ENCODE measurements at regions not wholly inside any gene's neighbourhood (a gene's known extent, or its start where the extent isn't known, plus 50 kb on each side); places are given as distances from the start of the nearest gene placed in this dataset.

GRCh38 chr3:135412475-135412874, 553.1 kb upstream of the PPP2R3A start:
- DNase-seq: no peak

- DNase-seq: no peak
These were observed 549.3 kb upstream of the PPP2R3A start for GRCh38 chr3:135416182-135416581.

DNA sequence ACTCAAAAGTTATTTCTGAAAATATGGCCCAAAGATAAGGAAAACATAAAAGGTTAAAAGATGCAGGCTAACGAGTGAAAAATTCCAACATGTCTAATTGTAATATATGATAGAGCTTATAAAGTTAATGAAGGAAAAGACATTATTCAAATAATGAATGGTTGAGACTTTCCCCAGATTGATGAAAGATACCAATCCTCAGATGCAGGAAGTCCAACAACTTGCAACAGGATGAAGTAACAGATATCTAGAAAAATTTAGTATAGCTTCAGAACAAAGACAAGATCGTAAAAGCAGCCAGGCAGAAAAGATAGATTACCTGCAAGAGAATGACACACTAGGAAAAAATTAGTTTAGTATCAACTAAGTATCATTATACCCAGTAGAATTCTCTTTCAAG, 546.4 kb upstream of the PPP2R3A start:
- DNase-seq: no peak

- DNase-seq: peak; percentile 32
These were observed 539.0 kb upstream of the PPP2R3A start for GRCh38 chr3:135426508-135426907.

DNA sequence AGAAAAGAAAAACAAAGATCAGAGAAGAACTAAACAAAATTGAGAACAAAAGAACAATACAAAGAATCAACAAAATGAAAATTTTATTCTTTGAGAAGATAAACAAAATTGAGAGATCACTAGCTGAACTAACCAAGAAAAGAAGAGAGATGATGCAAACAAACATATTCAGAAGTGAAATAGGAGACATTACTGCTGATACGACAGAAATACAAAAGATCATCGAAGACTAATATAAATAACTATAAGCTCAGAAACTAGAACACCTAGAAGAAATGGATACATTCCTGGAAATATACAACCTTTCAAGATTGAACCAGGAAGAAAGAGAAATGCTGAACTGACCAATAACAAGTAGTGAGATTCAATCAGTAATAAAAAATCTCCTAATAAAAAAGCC, 533.1 kb upstream of the PPP2R3A start:
- DNase-seq: no peak

DNA sequence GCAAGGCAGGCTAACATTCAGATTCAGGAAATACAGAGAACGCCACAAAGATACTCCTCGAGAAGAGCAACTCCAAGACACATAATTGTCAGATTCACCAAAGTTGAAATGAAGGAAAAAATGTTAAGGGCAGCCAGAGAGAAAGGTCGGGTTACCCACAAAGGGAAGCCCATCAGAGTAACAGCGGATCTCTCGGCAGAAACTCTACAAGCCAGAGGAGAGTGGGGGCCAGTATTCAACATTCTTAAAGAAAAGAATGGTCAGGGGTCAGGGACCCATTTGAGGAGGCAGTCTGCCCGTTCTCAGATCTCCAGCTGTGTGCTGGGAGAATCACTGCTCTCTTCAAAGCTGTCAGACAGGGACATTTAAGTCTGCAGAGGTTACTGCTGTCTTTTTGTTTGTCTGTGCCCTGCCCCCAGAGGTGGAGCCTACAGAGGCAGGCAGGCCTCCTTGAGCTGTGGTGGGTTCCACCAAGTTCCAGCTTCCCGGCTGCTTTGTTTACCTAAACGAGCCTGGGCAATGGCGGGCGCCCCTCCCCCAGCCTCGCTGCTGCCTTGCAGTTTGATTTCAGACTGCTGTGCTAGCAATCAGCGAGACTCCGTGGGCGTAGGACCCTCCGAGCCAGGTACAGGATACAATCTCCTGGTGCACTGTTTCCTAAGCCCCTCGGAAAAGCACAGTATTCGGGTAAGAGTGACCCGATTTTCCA, 526.5 kb upstream of the PPP2R3A start:
- DNase-seq: peak; percentile 34

GRCh38 chr3:135439632-135440031, 525.9 kb upstream of the PPP2R3A start:
- DNase-seq: peak; percentile 47

GRCh38 chr3:135440233-135440632, 525.3 kb upstream of the PPP2R3A start:
- DNase-seq: no peak

- DNase-seq: no peak
These were observed 524.8 kb upstream of the PPP2R3A start for GRCh38 chr3:135440746-135441145.

GRCh38 chr3:135444058-135444457, 521.5 kb upstream of the PPP2R3A start:
- DNase-seq: peak; percentile 77

DNA sequence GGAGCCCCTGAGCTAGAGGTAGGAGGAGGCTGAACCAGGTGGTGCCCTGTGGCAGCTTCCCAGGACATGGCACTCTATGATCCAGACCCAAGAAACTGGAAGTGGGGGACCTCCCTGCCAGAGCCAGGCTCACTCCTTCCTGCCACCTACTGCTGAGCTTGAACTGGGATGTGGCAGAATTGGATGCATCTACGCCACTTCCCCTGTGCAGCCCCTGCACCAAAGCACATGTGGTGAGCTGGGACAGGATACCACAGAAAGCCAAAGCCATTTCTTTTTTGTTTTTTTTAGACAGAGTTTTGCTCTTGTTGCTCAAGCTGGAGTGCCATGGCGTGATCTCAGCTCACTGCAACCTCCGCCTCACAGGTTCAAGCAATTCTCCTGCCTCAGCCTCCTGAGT, 518.0 kb upstream of the PPP2R3A start:
- no peak for DNase-seq

- no peak for DNase-seq
These were observed 517.0 kb upstream of the PPP2R3A start for GRCh38 chr3:135448520-135448919.

DNA sequence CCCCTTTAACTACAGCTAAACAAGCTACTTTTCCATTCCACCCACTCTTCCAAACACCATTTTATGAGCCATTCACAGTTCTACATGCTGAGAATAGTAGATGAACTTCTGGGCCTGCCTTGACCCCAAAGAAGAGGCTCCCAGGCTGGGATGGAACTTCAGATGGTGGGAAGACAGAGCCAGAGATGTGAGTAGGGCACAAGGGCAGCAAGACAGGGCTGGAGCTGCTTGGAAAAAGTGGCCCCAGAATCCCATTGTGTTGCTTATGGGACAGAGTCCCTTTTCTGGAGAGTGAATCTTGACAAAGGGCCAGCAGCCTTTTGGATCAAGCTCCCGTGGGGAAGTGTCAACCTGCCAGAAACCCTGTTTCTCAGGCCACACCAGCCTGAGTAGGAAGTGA, 516.5 kb upstream of the PPP2R3A start:
- no peak for DNase-seq

DNA sequence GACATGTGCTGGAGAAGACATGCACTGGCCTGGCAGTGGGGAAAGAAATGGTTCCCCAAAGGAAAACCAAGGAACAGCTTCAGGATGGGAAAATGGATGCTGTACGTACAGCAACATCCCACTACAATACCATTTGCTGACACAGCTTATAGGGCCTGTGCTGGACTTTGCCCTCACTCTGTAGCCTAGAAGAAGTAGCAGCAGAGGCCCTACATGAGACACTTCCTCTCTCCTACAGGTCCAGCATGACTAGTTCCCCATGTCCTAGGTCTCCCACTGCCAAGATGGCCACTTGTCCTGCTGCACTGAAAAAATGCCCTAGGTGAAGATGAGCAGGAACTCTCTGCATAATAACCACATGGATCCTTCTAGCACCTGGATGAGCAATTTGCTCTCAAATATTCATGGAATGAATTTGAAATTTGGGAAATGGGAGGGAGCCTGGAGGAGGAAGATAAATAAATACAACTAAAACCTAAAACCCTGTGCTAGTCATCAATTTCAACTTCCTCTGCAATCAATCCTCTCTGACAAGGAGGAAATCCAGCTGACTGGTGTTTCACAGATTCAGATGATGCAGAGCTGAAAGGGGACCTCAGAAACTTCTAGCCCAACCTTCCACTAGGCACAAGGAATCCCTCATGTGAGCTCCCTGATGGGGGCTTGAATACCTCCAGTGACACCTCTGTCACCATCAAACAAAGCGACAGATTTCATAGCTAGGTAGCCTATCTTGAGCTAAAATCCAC, 514.3 kb upstream of the PPP2R3A start:
- no peak for DNase-seq

DNA sequence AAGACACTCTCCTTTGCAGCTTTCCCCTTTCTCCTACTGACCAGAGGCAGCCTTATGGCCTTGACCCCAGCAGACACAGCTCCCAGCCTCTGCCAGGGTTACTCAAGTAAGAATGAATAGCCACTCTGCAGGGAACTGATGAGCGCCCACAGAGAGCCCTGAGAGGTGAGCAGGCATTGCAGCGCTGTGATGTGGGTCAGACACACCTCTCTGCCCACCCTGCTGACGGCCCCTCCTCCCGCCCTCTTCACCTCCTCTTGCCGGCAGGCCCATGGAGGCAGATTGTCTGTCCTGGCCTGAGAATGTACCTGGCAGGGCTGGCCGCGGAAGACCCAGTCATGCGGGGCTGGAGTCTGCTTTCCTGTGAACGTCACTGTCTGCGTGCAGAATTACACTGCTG, 512.6 kb upstream of the PPP2R3A start:
- no peak for DNase-seq

DNA sequence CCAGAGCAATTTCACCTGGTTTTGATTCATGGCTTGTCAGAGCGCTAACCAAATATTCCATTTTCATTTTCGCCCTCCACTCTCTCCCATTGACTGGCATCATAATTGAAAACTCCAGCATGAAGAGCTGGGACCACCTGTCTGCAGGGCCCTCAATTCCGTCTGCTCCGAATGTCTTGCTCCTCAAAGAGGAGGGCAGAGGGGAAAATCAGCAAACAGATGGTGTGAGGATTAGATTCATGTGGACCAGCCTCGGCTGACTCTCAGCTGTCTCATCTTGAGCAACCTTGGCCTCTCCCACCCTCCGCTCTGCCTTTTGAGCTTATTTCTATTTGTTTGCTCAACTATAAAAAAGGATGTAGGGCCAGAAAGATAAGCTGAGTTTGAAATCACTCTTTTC, 512.2 kb upstream of the PPP2R3A start:
- peak; percentile 19 for DNase-seq

- no peak for DNase-seq
These were observed 510.6 kb upstream of the PPP2R3A start for GRCh38 chr3:135454890-135455289.

GRCh38 chr3:135456108-135456790, 509.3 kb upstream of the PPP2R3A start:
- DNase-seq: no peak

- DNase-seq: no peak
These were observed 506.8 kb upstream of the PPP2R3A start for GRCh38 chr3:135458541-135459322.

DNA sequence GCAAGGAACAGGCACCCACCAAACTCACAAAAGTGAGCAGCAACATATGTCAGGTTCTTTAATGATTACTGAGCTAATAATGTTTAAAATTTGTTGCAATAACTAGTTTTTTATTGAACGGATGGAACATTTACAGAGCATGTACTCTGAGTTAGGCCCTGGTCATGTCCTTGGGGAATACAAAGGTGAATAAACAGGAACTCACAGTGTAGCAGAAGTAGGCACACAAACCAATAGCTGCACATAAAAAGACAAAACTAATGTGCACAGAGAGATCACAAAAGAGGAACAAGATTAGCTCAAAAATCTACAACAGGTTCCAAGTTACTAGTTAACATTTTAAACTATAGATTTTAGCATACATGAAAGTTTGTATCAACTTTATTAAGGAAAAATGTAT, 505.3 kb upstream of the PPP2R3A start:
- no peak for DNase-seq

GRCh38 chr3:135471911-135472310, 493.6 kb upstream of the PPP2R3A start:
- no peak for DNase-seq

DNA sequence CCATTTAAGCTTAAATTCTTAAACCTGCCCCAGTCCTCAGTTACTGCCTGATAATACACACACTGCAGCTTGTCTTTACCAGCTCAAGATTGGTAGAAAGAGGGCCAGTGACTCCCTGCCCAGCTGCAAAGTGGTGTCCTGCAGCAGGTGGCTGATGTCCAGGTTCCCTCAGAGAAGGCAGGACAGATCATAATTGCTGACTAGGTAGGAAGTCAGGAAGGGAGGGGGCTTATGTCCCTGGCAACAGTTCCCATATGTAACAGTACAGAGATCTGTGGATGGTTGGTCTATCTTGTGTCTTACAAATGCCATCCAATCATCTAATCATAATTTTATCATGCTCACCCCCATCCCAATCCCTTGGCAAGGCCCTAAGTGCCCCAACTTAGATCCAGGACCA, 492.1 kb upstream of the PPP2R3A start:
- no peak for DNase-seq

- no peak for DNase-seq
These were observed 478.3 kb upstream of the PPP2R3A start for GRCh38 chr3:135487261-135487660.
